Upper lobe of left lung (tissue), 4 donors: ENCODE measurements at regions not wholly inside any gene's neighbourhood (a gene's known extent, or its start where the extent isn't known, plus 50 kb on each side); places are given as distances from the start of the nearest gene placed in this dataset.

ENCODE experiments used
- EP300 ChIP-seq, 4 donors: sonication (generic); formaldehyde crosslinking; IDR thresholded peaks; one replicate each; pipeline ENCODE4 v1.5.1; 2017; ENCODE audit warnings: antibody characterized with exemption in 4 of 4, control low read depth in 2 of 4
- POLR2A ChIP-seq, 4 donors: fragments of 450-650 bp; IDR thresholded peaks; one replicate each; pipeline ENCODE4 v1.5.1; 2016 to 2017; ENCODE audit warnings: antibody characterized with exemption in 4 of 4, mild to moderate bottlenecking in 2 of 4
- POLR2AphosphoS5 ChIP-seq, 2 donors: sonication (generic); formaldehyde crosslinking; IDR thresholded peaks; one replicate each; pipeline ENCODE4 v1.5.1; 2017; ENCODE audit warnings: antibody characterized with exemption in 2 of 2
- TF ChIP-seq, protein P1 (sequence below), 6 experiments: fragments of 450-650 bp in 4 of 6; fragments of 200-600 bp in 2 of 6; sonication (generic) in 2 of 6; IDR thresholded peaks; one replicate each; pipeline ENCODE4 v1.5.1; 2016 to 2019; ENCODE audit warnings: antibody characterized with exemption in 6 of 6

DNA sequence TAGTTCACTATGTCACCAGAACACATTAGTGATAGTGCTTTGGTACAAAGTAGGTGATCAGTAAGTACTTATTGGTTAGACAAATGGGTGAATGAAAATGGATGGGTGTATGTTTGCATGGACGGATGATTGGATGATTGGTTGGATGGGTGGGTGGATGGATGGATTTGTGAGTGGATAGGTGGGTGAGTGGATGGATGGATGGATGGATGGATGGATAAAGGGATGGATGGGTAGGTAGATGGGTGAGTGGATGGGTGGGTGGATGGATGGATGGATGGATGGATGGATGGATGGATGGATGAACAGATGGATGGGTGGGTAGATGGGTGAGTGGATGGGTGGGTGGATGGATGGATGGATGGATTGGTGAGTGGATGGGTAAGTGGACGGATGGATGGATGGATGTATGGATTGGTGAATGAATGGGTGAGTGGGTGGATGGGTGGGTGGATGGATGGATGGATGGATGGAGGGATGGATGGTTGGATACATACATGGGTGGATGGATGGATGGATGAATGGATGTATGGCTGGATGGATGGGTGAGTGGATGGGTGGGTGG lies 225.3 kb upstream of the GSE1 start:
- TF ChIP-seq POLR2A (IDR thresholded peaks at IDR 0.05) (no peak), EP300 (IDR thresholded peaks at IDR 0.05) (no peak), POLR2AphosphoS5 (IDR thresholded peaks at IDR 0.05) (no peak)
- TF ChIP-seq, protein P1, sequence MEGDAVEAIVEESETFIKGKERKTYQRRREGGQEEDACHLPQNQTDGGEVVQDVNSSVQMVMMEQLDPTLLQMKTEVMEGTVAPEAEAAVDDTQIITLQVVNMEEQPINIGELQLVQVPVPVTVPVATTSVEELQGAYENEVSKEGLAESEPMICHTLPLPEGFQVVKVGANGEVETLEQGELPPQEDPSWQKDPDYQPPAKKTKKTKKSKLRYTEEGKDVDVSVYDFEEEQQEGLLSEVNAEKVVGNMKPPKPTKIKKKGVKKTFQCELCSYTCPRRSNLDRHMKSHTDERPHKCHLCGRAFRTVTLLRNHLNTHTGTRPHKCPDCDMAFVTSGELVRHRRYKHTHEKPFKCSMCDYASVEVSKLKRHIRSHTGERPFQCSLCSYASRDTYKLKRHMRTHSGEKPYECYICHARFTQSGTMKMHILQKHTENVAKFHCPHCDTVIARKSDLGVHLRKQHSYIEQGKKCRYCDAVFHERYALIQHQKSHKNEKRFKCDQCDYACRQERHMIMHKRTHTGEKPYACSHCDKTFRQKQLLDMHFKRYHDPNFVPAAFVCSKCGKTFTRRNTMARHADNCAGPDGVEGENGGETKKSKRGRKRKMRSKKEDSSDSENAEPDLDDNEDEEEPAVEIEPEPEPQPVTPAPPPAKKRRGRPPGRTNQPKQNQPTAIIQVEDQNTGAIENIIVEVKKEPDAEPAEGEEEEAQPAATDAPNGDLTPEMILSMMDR (IDR thresholded peaks at IDR 0.05) = no peak
